CD14-positive monocyte (primary cell): ENCODE measurements at regions not wholly inside any gene's neighbourhood (a gene's known extent, or its start where the extent isn't known, plus 50 kb on each side); places are given as distances from the start of the nearest gene placed in this dataset.

ENCODE experiments used
- DNase-seq, 3 donors: peaks; one replicate each; pipeline ENCODE4 v3.0.0-alpha.2; 2011 to 2022
- H2AFZ ChIP-seq: 2 replicates; pipeline ENCODE4 v1.6.0; 2012; ENCODE audit warnings: mild to moderate bottlenecking, low read depth, low read length, inconsistent platforms; ENCODE audit not compliant: insufficient read depth, poor library complexity, severe bottlenecking
- H3K27ac ChIP-seq, 2 donors: 1 replicate in 1 of 2; 2 replicates in 1 of 2; pipeline ENCODE4 v1.5.1; 2012 to 2013; ENCODE audit warnings: low read length in 2 of 2, control low read depth in 1 of 2, inconsistent platforms in 1 of 2, low read depth in 1 of 2, mild to moderate bottlenecking in 1 of 2
- H3K27me3 ChIP-seq, 2 donors: one replicate each; pipeline versions ENCODE4 v1.6.0 to v1.6.1; 2011 to 2013; ENCODE audit warnings: low read length in 2 of 2; ENCODE audit not compliant: control insufficient read depth in 2 of 2, insufficient read depth in 2 of 2
- H3K36me3 ChIP-seq, 2 donors: replicated peaks in 1 of 2; 1 replicate in 1 of 2; 2 replicates in 1 of 2; pipeline versions ENCODE4 v1.5.1 to v1.6.1; 2012 to 2013; ENCODE audit warnings: low read length in 2 of 2, control low read depth in 1 of 2, inconsistent platforms in 1 of 2, mild to moderate bottlenecking in 1 of 2; ENCODE audit not compliant: insufficient read depth in 2 of 2, control insufficient read depth in 1 of 2
- H3K4me1 ChIP-seq, 2 donors: 1 replicate in 1 of 2; 2 replicates in 1 of 2; pipeline versions ENCODE4 v1.5.1 to v1.6.1; 2012 to 2013; ENCODE audit warnings: low read length in 2 of 2, control low read depth in 1 of 2, inconsistent platforms in 1 of 2, mild to moderate bottlenecking in 1 of 2, moderate library complexity in 1 of 2; ENCODE audit not compliant: insufficient read depth in 2 of 2, control insufficient read depth in 1 of 2
- H3K4me2 ChIP-seq: replicated peaks from 2 replicates; pipeline ENCODE3; 2012; ENCODE audit warnings: low read length, moderate library complexity, mild to moderate bottlenecking; ENCODE audit not compliant: poor library complexity, severe bottlenecking; ENCODE audit errors: extremely low read depth
- H3K4me3 ChIP-seq, 3 experiments: fragments of 200-600 bp in 1 of 3; sonication (generic) in 1 of 3; replicated peaks in 1 of 3; 1 replicate in 2 of 3; 2 replicates in 1 of 3; pipeline ENCODE4 v1.5.1; 2011 to 2013; ENCODE audit warnings: low read length in 3 of 3, mild to moderate bottlenecking in 3 of 3, control low read depth in 2 of 3, low read depth in 2 of 3, inconsistent platforms in 1 of 3, moderate library complexity in 1 of 3
- H3K79me2 ChIP-seq: 2 replicates; pipeline ENCODE4 v1.6.0; 2012; ENCODE audit warnings: mild to moderate bottlenecking, control low read depth, inconsistent platforms, low read length, moderate library complexity; ENCODE audit not compliant: insufficient read depth
- H3K9ac ChIP-seq: 2 replicates; pipeline ENCODE4 v1.6.0; 2017; ENCODE audit warnings: low read length, mild to moderate bottlenecking; ENCODE audit not compliant: insufficient read depth, poor library complexity, severe bottlenecking
- H3K9me3 ChIP-seq, 2 donors: replicated peaks in 1 of 2; 1 replicate in 1 of 2; 2 replicates in 1 of 2; pipeline versions ENCODE4 v1.5.1 to v1.6.1; 2012 to 2013; ENCODE audit warnings: low read length in 2 of 2, control low read depth in 1 of 2; ENCODE audit not compliant: control insufficient read depth in 1 of 2, insufficient read depth in 1 of 2
- H4K20me1 ChIP-seq: 2 replicates; pipeline ENCODE4 v1.6.0; 2012; ENCODE audit warnings: mild to moderate bottlenecking, low read length, control low read depth, moderate library complexity; ENCODE audit not compliant: insufficient read depth
- H3K27ac Mint-ChIP-seq, 7 donors: one replicate each; pipeline ENCODE4 v1.8.0; 2020; ENCODE audit warnings: mild to moderate bottlenecking in 7 of 7, mixed read lengths in 7 of 7, moderate library complexity in 6 of 7, inconsistent platforms in 2 of 7
- H3K27me3 Mint-ChIP-seq, 3 donors: one replicate each; pipeline ENCODE4 v1.8.0; 2021 to 2022; ENCODE audit warnings: low read depth in 3 of 3, mild to moderate bottlenecking in 3 of 3, mixed read lengths in 3 of 3, moderate library complexity in 3 of 3, inconsistent platforms in 1 of 3
- H3K36me3 Mint-ChIP-seq, 2 donors: one replicate each; pipeline ENCODE4 v1.8.0; 2020; ENCODE audit warnings: mixed read lengths in 2 of 2, inconsistent platforms in 1 of 2, mild to moderate bottlenecking in 1 of 2
- H3K4me1 Mint-ChIP-seq: one replicate; pipeline ENCODE4 v1.8.0; 2020; ENCODE audit warnings: mild to moderate bottlenecking, mixed read lengths
- H3K4me3 Mint-ChIP-seq, 2 donors: one replicate each; pipeline ENCODE4 v1.8.0; 2020; ENCODE audit warnings: mild to moderate bottlenecking in 2 of 2, mixed read lengths in 2 of 2, moderate library complexity in 1 of 2
- H3K9me3 Mint-ChIP-seq, 7 donors: one replicate each; pipeline ENCODE4 v1.8.0; 2020 to 2022; ENCODE audit warnings: mixed read lengths in 7 of 7, mild to moderate bottlenecking in 6 of 7, moderate library complexity in 6 of 7, inconsistent platforms in 2 of 7
- CTCF ChIP-seq: fragments of 200-600 bp; IDR thresholded peaks from one replicate; pipeline ENCODE4 v1.8.0; 2022; ENCODE audit warnings: antibody characterized with exemption, mild to moderate bottlenecking
- WGBS: methylation state at CpG from one replicate; pipeline ENCODE4 v1.1.5; 2013; ENCODE audit warnings: missing lambda C conversion rate; ENCODE audit not compliant: insufficient coverage; 5-methylcytosine and 5-hydroxymethylcytosine counted together
- intact Hi-C, 2 donors: fragments of 100-400 bp; cut with micrococcal nuclease; formaldehyde crosslinking; loops; one replicate each; pipeline versions ENCODE4 v1.15.0 to v1.15.1; 2023

GRCh38 chr15:62975515-62975914 is 67.0 kb upstream of the TPM1 start:
- H3K27me3 ChIP-seq = no peaks in the 10 kb centered on the region
- no peak overlapping the region for H2AFZ ChIP-seq
- H3K9me3 ChIP-seq = no peaks in the 10 kb centered on the region
- no peak overlapping the region for H3K4me3 Mint-ChIP-seq
- peaks cover 4 to 11% (median 6%) of the 10 kb centered on the region in 3 donors for H3K27me3 Mint-ChIP-seq
- H3K36me3 ChIP-seq = no peaks in the 10 kb centered on the region
- H3K9me3 Mint-ChIP-seq = no peaks in the 10 kb centered on the region
- DNase-seq = no peak
- H3K27ac Mint-ChIP-seq = no peak overlapping the region
- H3K9ac ChIP-seq = no peak overlapping the region
- 100% methylated on average over 1 of the region's 8 CpGs for WGBS
- no peaks in the 10 kb centered on the region for H4K20me1 ChIP-seq
- H3K4me2 ChIP-seq = no peak overlapping the region
- no peaks in the 10 kb centered on the region for H3K36me3 Mint-ChIP-seq
- TF ChIP-seq CTCF = no peak
- H3K4me3 ChIP-seq = no peak overlapping the region
- intact Hi-C loops = no loop called here
- no peaks in the 10 kb centered on the region for H3K4me1 Mint-ChIP-seq
- no peaks in the 10 kb centered on the region for H3K4me1 ChIP-seq
- H3K79me2 ChIP-seq = no peaks in the 10 kb centered on the region
- no peak overlapping the region for H3K27ac ChIP-seq

GRCh38 chr15:62976301-62976881 is 66.2 kb upstream of the TPM1 start:
- H3K9me3 Mint-ChIP-seq = no peaks in the 10 kb centered on the region
- intact Hi-C loops = no loop called here
- no peak for DNase-seq
- H4K20me1 ChIP-seq = no peaks in the 10 kb centered on the region
- H3K27ac ChIP-seq = no peak overlapping the region
- no peaks in the 10 kb centered on the region for H3K36me3 ChIP-seq
- no peak overlapping the region for H3K4me3 Mint-ChIP-seq
- WGBS = 75% methylated on average over 1 of the region's 2 CpGs
- TF ChIP-seq CTCF = no peak
- peaks cover 0 to 2% of the 10 kb centered on the region in 2 donors for H3K27me3 ChIP-seq
- no peak overlapping the region for H3K27ac Mint-ChIP-seq
- H3K4me3 ChIP-seq = no peak overlapping the region
- H3K4me2 ChIP-seq = no peak overlapping the region
- no peaks in the 10 kb centered on the region for H3K36me3 Mint-ChIP-seq
- no peaks in the 10 kb centered on the region for H3K79me2 ChIP-seq
- H3K9me3 ChIP-seq = no peaks in the 10 kb centered on the region
- H3K4me1 ChIP-seq = no peaks in the 10 kb centered on the region
- H2AFZ ChIP-seq = no peak overlapping the region
- H3K9ac ChIP-seq = no peak overlapping the region
- peaks cover 4 to 11% (median 6%) of the 10 kb centered on the region in 3 donors for H3K27me3 Mint-ChIP-seq
- no peaks in the 10 kb centered on the region for H3K4me1 Mint-ChIP-seq
